GM19463 (cell line): ENCODE measurements at regions not wholly inside any gene's neighbourhood (a gene's known extent, or its start where the extent isn't known, plus 50 kb on each side); places are given as distances from the start of the nearest gene placed in this dataset.
"Not testable (repeated sequence)": the region's sequence is repeated elsewhere in the genome, so short reads cannot be mapped to it uniquely, and the experiment has no call there.

ENCODE experiments used
- ATAC-seq: cut with Tn5 transposase; IDR thresholded peaks from one replicate; pipeline ENCODE4 v1.9.1; 2021; ENCODE audit warnings: mild to moderate bottlenecking, moderate library complexity; ENCODE audit not compliant: unreplicated experiment

DNA sequence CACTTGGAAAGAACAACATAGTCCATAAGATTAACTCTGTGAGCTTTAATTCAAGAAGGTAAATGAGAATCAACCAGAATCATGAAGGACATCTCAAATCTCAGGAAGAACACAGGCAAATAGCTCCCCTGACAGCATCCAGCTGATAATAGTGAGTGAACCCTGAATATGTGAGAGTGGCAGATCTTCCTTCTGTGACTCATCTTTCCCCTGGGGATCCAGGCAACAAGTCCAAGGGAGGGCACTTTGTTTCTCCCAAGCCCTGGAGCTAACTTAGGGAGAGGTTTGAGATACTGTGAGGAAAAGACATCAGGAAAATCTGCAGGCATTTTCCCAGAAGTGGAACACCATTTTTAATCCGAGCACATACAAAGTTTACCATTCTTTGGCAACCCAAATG, 763.9 kb upstream of the MGAT4C start:
- ATAC-seq: no peak

DNA sequence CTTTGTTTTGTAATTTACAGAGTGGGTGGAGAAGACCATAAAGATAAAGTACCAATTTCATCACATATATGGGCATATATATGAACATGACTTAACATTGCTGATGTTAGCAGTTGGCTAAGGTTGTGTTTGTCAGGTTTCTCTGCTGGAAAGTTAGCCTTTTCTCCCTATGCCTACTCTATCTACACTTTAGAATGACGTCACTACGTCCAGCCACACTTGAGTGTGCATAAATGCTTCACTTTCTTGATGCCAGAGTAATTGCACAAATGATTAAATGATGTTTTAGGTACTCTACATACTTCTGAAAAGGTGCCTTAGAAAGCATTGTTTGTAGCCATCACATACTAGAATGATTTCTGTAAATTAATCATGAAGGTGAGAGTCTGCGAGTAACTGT, 759.2 kb upstream of the MGAT4C start:
- no peak for ATAC-seq

DNA sequence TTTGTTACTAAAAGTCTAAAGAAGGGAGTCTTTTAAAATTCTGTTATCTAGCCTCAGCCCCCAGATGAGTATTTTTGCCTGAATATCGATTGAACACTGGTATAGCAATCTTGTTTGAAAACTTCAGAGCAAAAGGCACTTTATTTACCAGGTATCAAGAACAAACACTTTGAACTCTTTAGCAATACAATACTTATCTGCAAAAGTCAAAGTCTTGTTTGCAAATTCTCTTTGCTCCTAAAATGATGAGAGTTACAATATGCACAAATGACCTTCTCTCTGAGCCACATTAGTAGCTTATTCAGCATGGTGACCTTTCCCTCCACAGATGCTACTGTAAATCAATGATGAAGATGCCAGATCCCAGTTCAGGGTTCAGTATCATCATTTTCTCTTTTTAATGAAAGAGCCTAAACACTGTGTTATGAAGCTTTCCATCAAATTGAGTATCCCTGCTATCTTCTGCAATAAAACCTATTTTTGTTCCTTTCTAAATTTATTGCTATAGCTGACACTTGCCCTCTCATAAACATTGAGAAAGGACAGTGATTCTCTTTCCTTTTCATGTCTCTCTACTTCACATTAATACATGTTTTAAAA, 752.7 kb upstream of the MGAT4C start:
- no peak for ATAC-seq

DNA sequence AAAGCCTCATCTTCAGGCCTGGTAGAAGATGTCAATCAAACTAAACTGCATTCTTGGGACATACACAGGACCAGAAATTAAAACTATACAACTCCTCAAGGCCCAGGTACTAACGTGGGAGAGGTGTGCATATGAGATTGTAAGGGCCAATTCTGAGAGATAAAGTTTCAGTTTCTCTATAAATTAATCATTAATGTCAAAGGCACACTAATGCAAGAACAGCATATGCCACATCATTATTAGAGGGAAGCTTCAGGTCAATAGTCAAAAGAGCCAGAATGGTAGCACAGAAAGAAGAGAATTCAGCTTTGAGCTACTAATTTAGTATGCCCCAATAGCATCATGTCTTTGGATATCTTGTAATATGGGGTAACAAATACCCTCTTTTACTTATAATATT, 744.9 kb upstream of the MGAT4C start:
- no peak for ATAC-seq

DNA sequence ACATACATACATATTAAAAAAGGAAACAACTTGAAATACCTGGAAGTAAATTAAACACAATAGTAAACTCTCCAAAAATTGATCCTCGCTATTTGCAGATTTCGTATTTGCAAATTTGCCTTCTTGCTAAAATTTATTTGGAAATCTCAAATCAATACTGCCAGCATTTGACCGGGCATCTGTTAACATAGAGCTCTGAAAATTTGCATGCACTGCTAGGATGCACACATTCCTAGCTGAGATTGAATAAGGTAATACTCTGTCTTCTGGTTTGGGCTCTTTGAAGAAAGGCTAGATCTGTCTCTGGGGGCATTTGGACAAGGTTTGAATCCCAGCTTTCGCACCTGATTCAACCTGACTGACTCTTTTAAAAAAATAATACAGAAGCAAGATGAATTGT, 729.1 kb upstream of the MGAT4C start:
- ATAC-seq: no peak

DNA sequence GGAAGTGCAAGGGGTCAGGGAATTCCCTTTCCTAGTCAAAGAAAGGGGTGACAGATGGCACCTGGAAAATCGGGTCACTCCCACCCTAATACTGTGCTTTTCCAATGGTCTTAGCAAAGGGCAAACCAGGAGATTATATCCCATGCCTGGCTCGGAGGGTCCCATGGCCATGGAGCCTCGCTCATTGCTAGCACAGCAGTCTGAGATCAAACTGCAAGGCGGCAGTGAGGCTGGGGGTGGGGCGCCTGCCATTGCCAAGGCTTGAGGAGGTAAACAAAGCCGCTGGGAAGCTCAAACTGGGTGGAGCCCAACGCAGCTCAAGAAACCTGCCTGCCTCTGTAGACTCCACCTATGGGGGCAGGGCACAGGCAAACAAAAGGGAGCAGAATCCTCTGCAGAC, 714.4 kb upstream of the MGAT4C start:
- ATAC-seq: not testable (repeated sequence)

DNA sequence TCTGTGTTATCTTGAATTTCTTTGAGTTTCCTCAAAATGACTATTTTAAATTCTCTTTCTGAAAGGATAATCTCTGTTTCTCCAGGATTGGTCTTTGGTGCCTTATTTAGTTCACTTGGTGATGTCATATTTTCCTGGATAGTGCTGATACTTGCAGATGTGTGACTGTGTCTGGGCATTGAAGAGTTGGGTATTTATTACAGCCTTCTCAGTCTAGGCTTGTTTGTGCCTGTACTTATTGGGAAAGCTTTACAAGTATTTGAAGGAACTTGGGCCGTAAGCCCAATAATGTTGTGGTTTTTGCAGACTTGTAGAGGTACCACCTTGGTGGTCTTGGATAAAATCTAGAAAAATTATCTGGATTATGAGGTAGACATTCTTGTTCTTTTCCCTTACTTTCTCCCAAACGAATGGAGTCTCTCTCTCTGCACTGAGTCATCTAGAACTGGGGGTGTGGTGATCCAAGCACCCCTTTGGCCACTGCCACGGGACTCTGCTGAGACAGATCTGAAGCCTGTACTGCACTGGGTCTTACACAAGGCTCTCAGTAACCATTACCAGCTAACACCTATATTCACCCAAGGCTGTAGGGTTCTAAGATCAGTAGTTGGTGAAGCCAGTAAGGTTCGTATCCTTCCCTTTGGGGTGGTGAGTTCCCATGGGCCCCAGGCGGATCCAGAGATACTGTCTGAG, 703.7 kb upstream of the MGAT4C start:
- no peak for ATAC-seq

DNA sequence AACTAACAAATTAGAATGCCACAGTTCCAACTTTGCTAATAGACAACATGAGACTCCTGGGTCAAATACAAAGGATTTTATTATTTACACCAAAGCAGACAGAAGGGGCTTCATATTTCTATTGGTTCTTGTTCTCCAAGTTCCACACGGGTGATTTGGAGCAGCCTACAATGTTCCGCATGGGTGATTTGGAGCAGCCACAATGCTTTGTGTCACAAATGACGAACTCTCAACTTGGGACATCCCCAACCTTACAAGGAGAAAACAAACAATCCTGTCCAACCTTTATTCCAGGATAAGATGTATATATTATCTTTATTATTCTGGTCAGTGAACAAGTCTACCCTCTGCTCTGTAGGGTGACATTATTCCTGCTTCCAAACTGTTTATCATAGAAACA, 694.3 kb upstream of the MGAT4C start:
- ATAC-seq: no peak

DNA sequence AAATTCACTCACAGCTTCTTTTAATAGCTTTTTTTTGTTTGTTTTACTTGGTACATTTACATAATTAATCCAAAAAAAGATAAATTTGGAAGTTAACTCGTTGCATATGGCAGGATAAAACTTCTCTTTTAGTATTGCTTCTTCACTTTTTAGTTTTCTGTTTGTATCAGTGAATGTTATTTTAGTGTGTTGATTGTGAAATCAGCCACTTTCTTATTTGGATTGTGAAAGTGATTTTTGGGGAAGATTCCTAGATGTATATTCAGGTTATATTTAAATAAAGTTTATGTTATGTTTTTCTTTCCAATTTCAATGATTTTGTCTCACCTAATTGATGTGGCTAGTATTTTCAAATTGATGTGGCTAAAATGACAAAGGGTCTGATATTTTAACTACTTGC, 693.9 kb upstream of the MGAT4C start:
- no peak for ATAC-seq

DNA sequence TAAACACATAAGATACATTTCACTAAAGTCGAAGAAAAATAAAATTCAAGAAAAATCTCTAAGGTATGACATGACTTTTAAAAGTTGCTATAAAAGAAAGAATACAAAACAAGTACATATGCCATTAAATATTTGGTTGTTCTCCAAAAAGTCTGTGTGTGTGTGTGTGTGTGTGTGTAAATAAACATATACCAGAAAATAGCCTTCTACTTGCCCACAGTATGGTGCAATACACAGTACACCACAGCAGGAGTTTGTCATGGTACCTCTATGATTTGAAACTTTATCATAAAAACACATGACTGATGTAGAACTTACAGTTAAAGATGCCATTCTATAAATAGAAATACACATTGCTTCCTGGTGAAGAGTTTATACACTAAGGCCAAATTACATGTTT, 692.7 kb upstream of the MGAT4C start:
- ATAC-seq: no peak

DNA sequence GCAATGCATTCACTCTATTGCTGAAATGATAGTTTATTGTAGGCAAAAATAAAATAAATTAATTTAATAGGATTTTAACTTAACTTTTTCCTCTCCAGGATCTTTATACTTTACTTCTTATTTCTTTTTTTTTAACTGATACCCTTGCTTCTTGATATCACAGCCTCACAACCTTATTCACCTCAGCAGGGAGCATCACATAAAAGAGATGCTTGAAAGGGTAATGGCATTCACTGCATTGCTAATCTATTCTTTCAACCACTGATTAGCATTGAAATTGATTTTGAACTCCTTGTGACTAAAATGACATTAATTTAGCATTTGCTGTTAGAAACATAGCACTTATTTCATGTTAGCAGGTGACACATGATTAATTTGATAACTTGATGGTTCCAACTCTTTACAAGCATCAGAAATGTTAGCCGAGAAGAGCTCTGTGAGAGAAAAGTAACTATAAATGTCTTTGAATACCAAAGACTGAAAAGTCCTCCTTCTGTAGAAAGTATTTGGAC, 689.5 kb upstream of the MGAT4C start:
- no peak for ATAC-seq

DNA sequence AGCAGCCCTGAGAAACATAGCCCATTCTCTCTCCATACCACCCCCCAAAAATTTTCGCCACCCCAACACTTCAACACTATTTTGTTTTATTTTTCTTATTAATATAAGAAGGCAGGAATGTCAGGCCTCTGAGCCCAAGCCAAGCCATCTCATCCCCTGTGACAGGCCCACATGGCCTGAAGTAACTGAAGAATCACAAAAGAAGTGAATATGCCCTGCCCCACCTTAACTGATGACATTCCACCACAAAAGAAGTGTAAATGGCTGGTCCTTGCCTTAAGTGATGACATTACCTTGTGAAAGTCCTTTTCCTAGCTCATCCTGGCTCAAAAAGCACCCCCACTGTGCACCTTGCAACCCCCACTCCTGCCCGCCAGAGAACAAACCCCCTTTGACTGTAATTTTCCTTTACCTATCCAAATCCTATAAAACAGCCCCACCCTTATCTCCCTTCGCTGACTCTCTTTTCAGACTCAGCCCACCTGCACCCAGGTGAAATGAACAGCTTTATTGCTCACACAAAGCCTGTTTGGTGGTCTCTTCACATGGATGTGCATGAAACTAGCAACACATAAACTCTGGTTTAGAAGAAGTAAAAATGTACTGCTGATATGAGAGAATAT, 688.1 kb upstream of the MGAT4C start:
- not testable (repeated sequence) for ATAC-seq

DNA sequence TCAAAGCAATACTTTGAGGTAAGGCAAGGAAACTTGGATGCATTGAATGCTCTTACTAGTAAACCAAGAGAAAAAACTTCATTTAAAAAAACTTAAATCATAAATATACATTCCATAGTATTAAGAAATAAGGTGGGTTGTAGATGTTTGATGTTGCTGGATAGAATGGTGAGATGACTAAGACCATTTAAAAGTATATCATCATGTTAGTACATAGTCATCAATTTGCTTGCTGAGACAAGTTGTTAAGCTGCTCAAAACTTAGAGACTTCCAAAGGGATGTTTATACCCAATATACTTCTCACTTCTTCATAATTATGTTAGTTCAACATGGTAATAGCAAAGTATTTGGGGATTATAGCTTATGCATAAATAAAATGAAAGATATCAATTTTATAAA, 675.5 kb upstream of the MGAT4C start:
- ATAC-seq: no peak

DNA sequence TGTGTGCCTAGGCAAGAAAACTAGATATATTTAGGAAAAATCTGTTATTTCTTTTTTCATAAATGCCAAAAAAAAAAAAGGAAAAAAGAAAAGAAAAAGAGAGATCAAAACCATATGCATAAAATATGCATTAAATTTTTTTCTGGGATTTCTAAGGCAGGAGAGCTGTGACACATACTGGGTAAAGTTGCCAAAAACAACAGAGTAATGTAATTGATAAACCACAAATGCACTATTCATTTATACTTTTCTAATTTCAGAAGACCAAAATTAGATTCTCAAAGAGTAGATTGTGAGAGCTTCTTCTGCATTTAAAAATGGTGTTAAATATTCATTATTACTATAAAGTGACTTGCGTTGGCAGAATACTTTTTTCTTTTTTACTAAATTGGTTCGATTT, 673.8 kb upstream of the MGAT4C start:
- ATAC-seq: no peak

DNA sequence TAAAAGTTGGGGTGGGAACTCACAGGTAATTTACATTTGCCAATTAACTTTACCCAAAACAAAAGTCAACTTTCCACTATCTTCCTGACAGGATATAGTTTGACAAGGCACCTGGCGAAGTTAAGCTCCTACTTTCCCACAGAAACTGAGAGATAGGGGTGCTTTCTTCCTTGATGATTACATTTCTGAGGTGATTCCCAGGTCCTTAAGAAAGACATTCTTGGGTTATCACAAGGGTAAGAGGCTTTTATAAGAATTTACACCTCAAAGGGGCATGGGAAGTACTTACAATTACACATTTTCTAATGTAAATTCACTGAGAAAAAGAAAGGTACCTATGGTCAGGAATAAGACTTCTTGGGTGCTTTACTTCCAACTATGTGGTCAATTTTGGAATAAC, 660.9 kb upstream of the MGAT4C start:
- ATAC-seq: no peak

DNA sequence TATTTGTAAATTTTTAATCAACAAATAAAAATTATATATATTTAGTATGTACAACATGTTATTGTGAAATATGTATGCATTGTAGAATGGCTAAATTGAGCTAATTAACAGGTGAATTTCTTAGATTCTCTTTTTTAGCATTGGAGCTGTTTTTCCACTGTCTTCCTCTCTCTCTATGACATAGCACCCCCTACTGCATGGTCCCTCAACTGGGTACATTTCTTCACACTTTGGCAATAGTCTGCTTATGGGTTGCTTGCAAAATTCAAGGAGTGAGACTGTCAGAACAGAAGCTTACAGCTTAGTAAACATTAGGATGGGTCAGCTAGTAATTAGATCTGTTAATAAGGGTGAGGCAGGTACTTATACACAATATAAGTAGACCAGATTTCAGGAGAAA, 658.5 kb upstream of the MGAT4C start:
- ATAC-seq: no peak

DNA sequence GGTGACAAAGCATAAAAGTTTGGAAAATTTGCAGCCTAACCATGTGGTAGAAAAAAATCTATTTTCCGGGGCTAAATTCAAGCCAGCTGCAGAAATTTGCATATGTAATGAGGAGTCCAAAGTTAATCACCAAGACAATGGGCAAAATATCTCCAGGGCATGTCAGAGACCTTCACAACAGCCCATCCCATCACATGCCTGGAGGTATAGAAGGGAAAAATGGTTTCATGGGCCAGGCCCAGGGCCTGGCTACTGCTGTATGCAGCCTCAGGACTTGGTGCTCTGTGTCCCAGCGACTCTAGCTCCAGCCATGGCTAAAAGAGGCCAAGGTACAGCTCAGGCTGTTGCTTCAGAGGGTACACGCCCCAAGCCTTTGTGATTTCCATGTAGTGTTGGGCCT, 655.8 kb upstream of the MGAT4C start:
- ATAC-seq: no peak

DNA sequence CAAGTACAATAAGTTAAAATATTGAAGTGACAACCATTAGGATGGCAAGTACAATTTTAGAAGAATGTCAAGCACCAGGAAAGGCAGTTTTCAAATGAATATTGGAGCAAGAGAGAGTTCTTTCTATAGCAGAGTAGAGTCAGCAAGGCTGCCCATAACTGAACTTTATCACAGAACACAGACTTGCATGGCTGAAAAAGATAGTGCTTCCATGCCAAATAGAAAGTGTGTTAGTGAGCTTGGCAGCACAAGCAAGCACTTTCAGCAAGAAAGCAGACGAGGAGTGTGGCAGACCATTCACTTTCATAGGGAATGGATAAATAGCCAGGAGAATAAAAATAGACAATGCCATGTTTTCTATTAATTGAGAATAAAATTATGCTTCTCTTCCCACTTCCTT, 647.0 kb upstream of the MGAT4C start:
- no peak for ATAC-seq

DNA sequence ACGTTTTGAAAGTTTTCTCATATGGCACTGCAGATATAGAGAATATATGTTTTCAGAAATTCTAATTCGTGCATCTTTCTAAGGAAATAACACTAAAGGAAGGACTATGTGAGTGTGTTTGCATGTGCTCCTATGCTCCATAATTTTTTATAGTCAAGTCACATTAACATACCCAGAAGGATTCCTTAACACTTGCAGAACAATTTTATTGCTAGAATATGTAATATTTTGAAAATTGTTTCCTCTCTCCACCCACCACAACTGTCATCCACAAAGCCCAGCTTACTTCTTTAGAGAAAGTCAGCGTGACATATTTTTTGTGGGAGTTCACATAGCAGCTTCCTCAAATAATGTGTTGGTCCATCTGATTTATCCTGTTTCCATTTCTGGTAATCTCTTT, 604.6 kb upstream of the MGAT4C start:
- no peak for ATAC-seq

DNA sequence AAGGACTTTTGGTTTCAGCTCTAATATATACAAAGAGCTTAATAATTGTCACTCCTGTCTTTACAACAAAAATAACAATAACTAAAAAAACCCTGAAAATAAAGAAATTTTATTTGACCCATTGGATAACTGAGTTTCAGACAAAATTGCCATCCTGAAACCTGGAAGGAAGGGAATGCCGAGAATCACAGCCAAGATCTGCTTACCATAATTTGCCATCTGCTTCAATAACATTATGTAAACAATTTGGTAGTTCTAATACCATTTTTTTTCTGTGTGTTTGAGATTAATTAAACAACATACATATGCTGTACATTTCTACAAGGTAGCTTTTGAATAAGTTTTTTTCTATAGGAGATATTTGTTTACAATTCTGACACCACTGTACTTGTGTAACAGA, 596.3 kb upstream of the MGAT4C start:
- no peak for ATAC-seq

DNA sequence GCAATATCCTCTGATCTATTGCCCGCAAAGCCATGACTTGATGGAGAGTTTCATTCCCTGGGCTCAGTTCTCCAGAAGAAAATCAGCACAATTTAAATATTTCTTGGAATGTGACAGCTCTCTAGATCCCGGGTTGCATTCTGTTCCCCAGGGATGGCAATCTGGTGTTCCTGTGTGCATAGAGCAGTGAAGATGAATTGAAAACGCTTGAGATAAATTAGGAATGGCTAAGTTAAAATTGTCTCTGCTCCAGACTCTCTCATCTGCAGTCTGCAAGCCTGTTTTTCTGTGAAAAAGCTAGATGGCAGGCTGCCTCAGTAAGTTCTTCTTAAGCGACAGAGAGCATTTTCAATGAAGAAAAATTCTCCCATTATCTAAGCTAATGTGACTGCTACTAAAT, 582.5 kb upstream of the MGAT4C start:
- ATAC-seq: no peak

DNA sequence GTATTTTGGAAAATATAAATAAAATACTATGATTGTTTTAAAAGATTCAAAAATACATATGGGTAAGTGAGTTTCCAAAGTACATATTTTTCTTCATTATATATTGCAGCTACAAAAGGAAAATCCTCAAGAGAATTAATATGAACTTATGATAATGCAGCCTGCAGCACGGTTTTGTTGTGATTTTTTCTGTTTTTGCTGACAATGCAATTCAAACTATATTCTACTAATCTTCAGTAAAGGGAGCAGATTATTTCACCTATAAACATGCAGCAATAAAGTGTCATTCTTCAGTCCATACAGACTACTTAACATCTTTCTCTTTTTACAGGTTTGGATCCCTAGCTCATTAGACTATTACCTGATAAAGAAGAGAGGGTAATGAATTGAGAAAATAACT, 582.1 kb upstream of the MGAT4C start:
- no peak for ATAC-seq
